ENCODE measurements at regions not wholly inside any gene's neighbourhood (a gene's known extent, or its start where the extent isn't known, plus 50 kb on each side); places are given as distances from the start of the nearest gene placed in this dataset.

DNA sequence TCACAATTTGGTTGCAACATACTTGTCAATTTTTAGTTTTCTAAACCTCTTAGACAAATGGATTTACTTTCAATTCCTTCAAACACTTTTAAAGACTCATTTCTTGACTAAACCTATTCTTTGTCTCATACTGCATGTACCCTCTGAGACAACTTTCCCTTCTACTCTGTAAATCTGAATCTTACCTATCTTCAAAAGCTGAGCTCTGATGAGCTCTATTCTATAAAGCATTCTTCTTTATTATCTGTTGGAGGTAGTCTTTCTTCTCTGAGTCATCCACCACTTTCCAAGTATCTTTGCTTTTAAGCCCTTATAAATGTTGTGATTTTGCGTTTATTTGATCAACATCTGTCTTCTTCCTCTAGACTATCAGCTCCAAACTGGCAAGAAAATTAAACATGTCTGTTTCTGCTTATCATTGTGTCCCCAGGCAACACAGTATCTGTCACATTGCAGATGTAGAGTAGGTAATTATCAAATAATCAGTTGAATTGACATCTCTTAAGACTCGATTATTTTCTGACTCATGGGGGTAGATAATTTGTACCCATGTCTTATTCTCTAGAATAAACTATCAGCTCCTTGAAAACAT is 265.6 kb upstream of the FAR2 start:
- no peak for DNase-seq
- no peaks in the 10 kb centered on the region for H3K4me1 ChIP-seq
- Mint-ChIP-seq H3K9me3 (ENCODE audit: unreplicated experiment) (no peaks in the 10 kb centered on the region), H3K4me1 (ENCODE audit: low read depth, unreplicated experiment) (no peaks in the 10 kb centered on the region), H3K27ac (ENCODE audit: unreplicated experiment) (no peak overlapping the region), H3K36me3 (ENCODE audit: insufficient read depth, unreplicated experiment) (no peaks in the 10 kb centered on the region), H3K27me3 (ENCODE audit: insufficient read depth, unreplicated experiment) (peaks cover 3% of the 10 kb centered on the region), H3K4me3 (ENCODE audit: unreplicated experiment) (no peak overlapping the region)
- ChIA-PET CTCF (no interaction called here), POLR2A (no interaction called here)
- no peaks in the 10 kb centered on the region for H3K36me3 ChIP-seq (ENCODE audit: control insufficient read depth, insufficient read depth, low read length)
- no peaks in the 10 kb centered on the region for H3K27me3 ChIP-seq (replicated peaks; ENCODE audit: control insufficient read depth, insufficient read depth, low read length)
- no peak overlapping the region for H3K4me3 ChIP-seq (ENCODE audit: low read depth, low read length)
- BruUV-seq (replicated peaks): no TSS peak
- TF ChIP-seq, protein P1, sequence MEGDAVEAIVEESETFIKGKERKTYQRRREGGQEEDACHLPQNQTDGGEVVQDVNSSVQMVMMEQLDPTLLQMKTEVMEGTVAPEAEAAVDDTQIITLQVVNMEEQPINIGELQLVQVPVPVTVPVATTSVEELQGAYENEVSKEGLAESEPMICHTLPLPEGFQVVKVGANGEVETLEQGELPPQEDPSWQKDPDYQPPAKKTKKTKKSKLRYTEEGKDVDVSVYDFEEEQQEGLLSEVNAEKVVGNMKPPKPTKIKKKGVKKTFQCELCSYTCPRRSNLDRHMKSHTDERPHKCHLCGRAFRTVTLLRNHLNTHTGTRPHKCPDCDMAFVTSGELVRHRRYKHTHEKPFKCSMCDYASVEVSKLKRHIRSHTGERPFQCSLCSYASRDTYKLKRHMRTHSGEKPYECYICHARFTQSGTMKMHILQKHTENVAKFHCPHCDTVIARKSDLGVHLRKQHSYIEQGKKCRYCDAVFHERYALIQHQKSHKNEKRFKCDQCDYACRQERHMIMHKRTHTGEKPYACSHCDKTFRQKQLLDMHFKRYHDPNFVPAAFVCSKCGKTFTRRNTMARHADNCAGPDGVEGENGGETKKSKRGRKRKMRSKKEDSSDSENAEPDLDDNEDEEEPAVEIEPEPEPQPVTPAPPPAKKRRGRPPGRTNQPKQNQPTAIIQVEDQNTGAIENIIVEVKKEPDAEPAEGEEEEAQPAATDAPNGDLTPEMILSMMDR (IDR thresholded peaks at IDR 0.05; ENCODE audit: insufficient read depth in 1 of 2, low read depth in 1 of 2, low read length in 1 of 2, severe bottlenecking in 1 of 2, unreplicated experiment in 1 of 2): no peak
- no peaks in the 10 kb centered on the region for H3K9me3 ChIP-seq
- intact Hi-C loops (cut with micrococcal nuclease; ENCODE audit: unreplicated experiment): no loop called here

DNA sequence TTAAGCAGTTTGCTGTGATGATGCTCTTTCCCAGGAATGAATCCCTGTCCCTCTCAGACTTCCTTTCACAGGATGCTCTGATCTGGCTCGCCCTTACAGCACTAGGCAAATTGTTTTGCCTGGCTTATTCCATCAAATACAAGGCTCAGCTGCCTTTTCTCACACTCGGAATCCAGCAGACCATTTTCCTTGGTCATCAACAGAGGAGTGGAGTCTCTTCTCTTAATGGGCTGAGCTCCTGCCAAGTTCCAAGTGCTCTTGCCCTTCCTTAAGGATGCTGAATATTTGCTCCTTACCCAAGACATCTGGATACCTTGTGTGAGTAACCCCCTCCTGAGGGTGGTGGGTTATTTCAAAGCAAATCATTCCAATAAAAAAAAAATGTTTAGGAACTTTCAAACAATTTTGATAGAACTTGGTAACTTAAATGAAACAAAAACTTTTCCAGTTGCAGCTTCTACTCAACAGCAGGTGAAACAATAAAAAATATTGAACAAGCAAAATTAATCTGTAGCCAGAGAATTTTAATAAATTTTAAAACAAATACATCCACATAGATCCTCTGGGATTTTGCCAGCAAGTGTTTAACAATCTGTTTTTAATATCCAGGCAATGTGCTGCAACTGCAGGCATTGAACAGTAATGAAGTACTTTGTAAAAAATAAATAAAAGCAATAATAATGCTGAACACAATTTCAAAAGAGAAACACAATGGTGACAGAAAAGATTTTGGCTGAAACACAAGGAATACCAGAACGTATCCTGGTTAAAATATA is 264.0 kb upstream of the FAR2 start:
- ChIA-PET CTCF (no interaction called here), POLR2A (no interaction called here)
- Mint-ChIP-seq H3K27me3 (ENCODE audit: insufficient read depth, unreplicated experiment) (peaks cover 3% of the 10 kb centered on the region), H3K4me1 (ENCODE audit: low read depth, unreplicated experiment) (no peaks in the 10 kb centered on the region), H3K4me3 (ENCODE audit: unreplicated experiment) (no peak overlapping the region), H3K27ac (ENCODE audit: unreplicated experiment) (no peak overlapping the region), H3K36me3 (ENCODE audit: insufficient read depth, unreplicated experiment) (no peaks in the 10 kb centered on the region), H3K9me3 (ENCODE audit: unreplicated experiment) (no peaks in the 10 kb centered on the region)
- no peaks in the 10 kb centered on the region for H3K36me3 ChIP-seq (ENCODE audit: control insufficient read depth, insufficient read depth, low read length)
- BruUV-seq (replicated peaks): no TSS peak
- no peaks in the 10 kb centered on the region for H3K4me1 ChIP-seq
- TF ChIP-seq, protein P1 (IDR thresholded peaks at IDR 0.05; ENCODE audit: insufficient read depth in 1 of 2, low read depth in 1 of 2, low read length in 1 of 2, severe bottlenecking in 1 of 2, unreplicated experiment in 1 of 2): no peak
- no peaks in the 10 kb centered on the region for H3K27me3 ChIP-seq (replicated peaks; ENCODE audit: control insufficient read depth, insufficient read depth, low read length)
- intact Hi-C loops (cut with micrococcal nuclease; ENCODE audit: unreplicated experiment): no loop called here
- no peak overlapping the region for H3K4me3 ChIP-seq (ENCODE audit: low read depth, low read length)
- H3K9me3 ChIP-seq: no peaks in the 10 kb centered on the region
- no peak for DNase-seq

DNA sequence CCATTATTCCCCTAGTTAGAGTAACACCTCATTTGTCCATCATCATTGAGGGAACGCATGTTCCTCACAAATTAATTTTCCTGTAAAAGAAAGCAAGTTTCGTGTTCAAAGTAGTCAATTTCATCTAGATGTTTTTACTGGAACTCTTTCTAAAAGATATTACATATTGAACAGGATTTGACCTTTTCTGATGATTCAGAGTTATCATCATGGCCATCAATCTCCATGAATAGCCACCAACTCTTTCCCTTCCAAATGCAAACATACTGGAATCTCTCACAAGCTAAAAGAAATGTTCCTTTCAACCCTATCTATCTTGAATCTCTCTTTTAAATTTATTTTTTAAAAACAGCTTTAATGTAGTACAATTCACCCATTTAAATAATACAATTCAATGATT is 263.1 kb upstream of the FAR2 start:
- no peak overlapping the region for H3K4me3 Mint-ChIP-seq (ENCODE audit: unreplicated experiment)
- peaks cover 3% of the 10 kb centered on the region for H3K27me3 Mint-ChIP-seq (ENCODE audit: insufficient read depth, unreplicated experiment)
- no peak overlapping the region for H3K27ac Mint-ChIP-seq (ENCODE audit: unreplicated experiment)
- intact Hi-C loops (cut with micrococcal nuclease; ENCODE audit: unreplicated experiment): no loop called here
- no peaks in the 10 kb centered on the region for H3K9me3 Mint-ChIP-seq (ENCODE audit: unreplicated experiment)
- no peaks in the 10 kb centered on the region for H3K9me3 ChIP-seq
- no TSS peak for BruUV-seq (replicated peaks)
- H3K36me3 Mint-ChIP-seq (ENCODE audit: insufficient read depth, unreplicated experiment): no peaks in the 10 kb centered on the region
- TF ChIP-seq, protein P1 (IDR thresholded peaks at IDR 0.05; ENCODE audit: insufficient read depth in 1 of 2, low read depth in 1 of 2, low read length in 1 of 2, severe bottlenecking in 1 of 2, unreplicated experiment in 1 of 2): no peak
- ChIA-PET CTCF (no interaction called here), POLR2A (no interaction called here)
- H3K27me3 ChIP-seq (replicated peaks; ENCODE audit: control insufficient read depth, insufficient read depth, low read length): no peaks in the 10 kb centered on the region
- DNase-seq: no peak
- H3K4me1 Mint-ChIP-seq (ENCODE audit: low read depth, unreplicated experiment): no peaks in the 10 kb centered on the region
- H3K36me3 ChIP-seq (ENCODE audit: control insufficient read depth, insufficient read depth, low read length): no peaks in the 10 kb centered on the region
- H3K4me3 ChIP-seq (ENCODE audit: low read depth, low read length): no peak overlapping the region
- H3K4me1 ChIP-seq: no peaks in the 10 kb centered on the region
